ENCODE measurements at regions not wholly inside any gene's neighbourhood (a gene's known extent, or its start where the extent isn't known, plus 50 kb on each side); places are given as distances from the start of the nearest gene placed in this dataset.

GRCh38 chr11:97158243-97158642 lies 768.4 kb downstream of the JRKL start:
- TF ChIP-seq CTCF (conservative IDR thresholded peaks at IDR 0.05; ENCODE audit: low read depth in 2 of 2), result no peak
- TF ChIP-seq EZH2 (IDR thresholded peaks at IDR 0.05; ENCODE audit: low read depth, unreplicated experiment), result no peak
- no peak for TF ChIP-seq POLR2AphosphoS5 (IDR thresholded peaks at IDR 0.05; ENCODE audit: low read depth)
- no peak for TF ChIP-seq EZH2phosphoT487 (IDR thresholded peaks at IDR 0.05; ENCODE audit: unreplicated experiment)

Data from GM23338 (cell line).